Neuronal stem cell (in vitro differentiated cells): ENCODE measurements at regions not wholly inside any gene's neighbourhood (a gene's known extent, or its start where the extent isn't known, plus 50 kb on each side); places are given as distances from the start of the nearest gene placed in this dataset.

Source experiments
- DNase-seq: peaks from one replicate; pipeline ENCODE4 v3.0.0-alpha.2; 2013; ENCODE audit warnings: low spot score
- H2AFZ ChIP-seq: one replicate; pipeline ENCODE4 v1.6.1; 2013; ENCODE audit warnings: mild to moderate bottlenecking, low read length, inconsistent platforms
- H2AK5ac ChIP-seq: 2 replicates; pipeline ENCODE4 v1.6.1; 2013; ENCODE audit warnings: low read depth, mild to moderate bottlenecking, inconsistent platforms, low read length, moderate library complexity, mixed read lengths
- H2BK120ac ChIP-seq: 2 replicates; pipeline ENCODE4 v1.6.1; 2013; ENCODE audit warnings: low read depth, mild to moderate bottlenecking, inconsistent platforms, low read length, moderate library complexity, mixed read lengths
- H2BK12ac ChIP-seq: one replicate; pipeline ENCODE4 v1.6.1; 2013; ENCODE audit warnings: low read length, inconsistent platforms
- H2BK15ac ChIP-seq: 2 replicates; pipeline ENCODE4 v1.6.1; 2013; ENCODE audit warnings: mild to moderate bottlenecking, low read length, inconsistent platforms, mixed read lengths
- H2BK5ac ChIP-seq: one replicate; pipeline ENCODE4 v1.6.1; 2013; ENCODE audit warnings: inconsistent platforms, mild to moderate bottlenecking, low read length, moderate library complexity
- H3K14ac ChIP-seq: one replicate; pipeline ENCODE4 v1.6.1; 2013; ENCODE audit warnings: low read length, inconsistent platforms
- H3K18ac ChIP-seq: 2 replicates; pipeline ENCODE4 v1.6.1; 2013; ENCODE audit warnings: low read length, inconsistent platforms
- H3K23ac ChIP-seq: 2 replicates; pipeline ENCODE4 v1.6.1; 2013; ENCODE audit warnings: low read depth, mild to moderate bottlenecking, mixed read lengths, low read length, inconsistent platforms; ENCODE audit not compliant: poor library complexity
- H3K27ac ChIP-seq: replicated peaks from 3 replicates; pipeline ENCODE4 v1.5.1; 2013; ENCODE audit warnings: low read length, inconsistent platforms
- H3K27me3 ChIP-seq, 3 experiments: 2 replicates each; pipeline ENCODE4 v1.6.1; 2013; ENCODE audit warnings: low read length in 3 of 3, mild to moderate bottlenecking in 2 of 3, inconsistent platforms in 1 of 3, low read depth in 1 of 3, mixed read lengths in 1 of 3, moderate library complexity in 1 of 3; ENCODE audit not compliant: control insufficient read depth in 3 of 3, insufficient read depth in 3 of 3
- H3K36me3 ChIP-seq, 2 donors: replicated peaks in 1 of 2; 2 replicates each; pipeline ENCODE4 v1.6.1; 2013; ENCODE audit warnings: low read length in 2 of 2; ENCODE audit not compliant: control insufficient read depth in 2 of 2, insufficient read depth in 2 of 2
- H3K4ac ChIP-seq: 2 replicates; pipeline ENCODE4 v1.6.1; 2013; ENCODE audit warnings: inconsistent platforms, mild to moderate bottlenecking, low read length, moderate library complexity
- H3K4me1 ChIP-seq, 2 donors: 1 replicate in 1 of 2; 2 replicates in 1 of 2; pipeline ENCODE4 v1.6.1; 2013; ENCODE audit warnings: low read length in 2 of 2, low read depth in 1 of 2; ENCODE audit not compliant: control insufficient read depth in 2 of 2, insufficient read depth in 1 of 2
- H3K4me2 ChIP-seq: one replicate; pipeline ENCODE4 v1.6.1; 2013; ENCODE audit warnings: mild to moderate bottlenecking, low read length, inconsistent platforms; ENCODE audit not compliant: insufficient read depth, poor library complexity, severe bottlenecking
- H3K4me3 ChIP-seq, 2 donors: 2 replicates each; pipeline ENCODE4 v1.5.1; 2013; ENCODE audit warnings: low read length in 2 of 2, mild to moderate bottlenecking in 2 of 2, inconsistent platforms in 1 of 2, moderate library complexity in 1 of 2
- H3K79me1 ChIP-seq: one replicate; pipeline ENCODE4 v1.6.1; 2013; ENCODE audit warnings: low read depth, mild to moderate bottlenecking, inconsistent platforms, low read length, moderate library complexity
- H3K9ac ChIP-seq: one replicate; pipeline ENCODE4 v1.6.1; 2013; ENCODE audit warnings: mild to moderate bottlenecking, low read depth, low read length, inconsistent platforms; ENCODE audit not compliant: poor library complexity
- H3K9me3 ChIP-seq, 2 donors: replicated peaks in 1 of 2; 2 replicates each; pipeline versions ENCODE3 to v1.6.1; 2013; ENCODE audit warnings: low read length in 2 of 2, mild to moderate bottlenecking in 2 of 2, inconsistent platforms in 1 of 2, low read depth in 1 of 2, mixed read lengths in 1 of 2, moderate library complexity in 1 of 2; ENCODE audit not compliant: control insufficient read depth in 2 of 2, insufficient read depth in 1 of 2
- H4K8ac ChIP-seq: one replicate; pipeline ENCODE4 v1.6.1; 2013; ENCODE audit warnings: low read depth, mild to moderate bottlenecking, inconsistent platforms, low read length, moderate library complexity
- H4K91ac ChIP-seq: one replicate; pipeline ENCODE4 v1.6.1; 2013; ENCODE audit warnings: low read length, low read depth, mild to moderate bottlenecking, inconsistent platforms; ENCODE audit not compliant: poor library complexity
- WGBS, 2 donors: extraction: QIAGEN DNeasy Blood & Tissue Kit; methylation state at CpG; one replicate each; pipeline ENCODE4 v1.1.7; 2013; ENCODE audit warnings: missing lambda C conversion rate in 2 of 2, mixed read lengths in 1 of 2; ENCODE audit not compliant: insufficient read length in 2 of 2, insufficient replicate concordance in 1 of 2; ENCODE audit errors: extremely low coverage in 2 of 2; 5-methylcytosine and 5-hydroxymethylcytosine counted together

- H3K27me3 ChIP-seq: no peaks in the 10 kb centered on the region
- no peak overlapping the region for H2AK5ac ChIP-seq
- H2BK5ac ChIP-seq: no peak overlapping the region
- no peak overlapping the region for H2AFZ ChIP-seq
- no peak overlapping the region for H3K27ac ChIP-seq
- WGBS, 2 donors: no CpG with 5 or more reads among the region's 1 CpG
- H3K14ac ChIP-seq: no peak overlapping the region
- H2BK12ac ChIP-seq: no peak overlapping the region
- H3K23ac ChIP-seq: no peak overlapping the region
- H3K9me3 ChIP-seq: peaks cover 0 to 3% of the 10 kb centered on the region in 2 donors
- H4K91ac ChIP-seq: no peak overlapping the region
- H3K79me1 ChIP-seq: no peaks in the 10 kb centered on the region
- no peaks in the 10 kb centered on the region for H3K4me1 ChIP-seq
- no peak overlapping the region for H2BK15ac ChIP-seq
- no peak overlapping the region for H3K4me3 ChIP-seq
- no peaks in the 10 kb centered on the region for H3K36me3 ChIP-seq
- H3K4ac ChIP-seq: no peak overlapping the region
- no peak for DNase-seq
- H4K8ac ChIP-seq: no peak overlapping the region
- H2BK120ac ChIP-seq: no peak overlapping the region
- H3K4me2 ChIP-seq: no peak overlapping the region
- H3K9ac ChIP-seq: no peak overlapping the region
- H3K18ac ChIP-seq: no peak overlapping the region
Observed at GRCh38 chr9:31500422-31500821, 884.0 kb upstream of the ACO1 start.

GRCh38 chr9:31519011-31519410 is 865.4 kb upstream of the ACO1 start:
- Histone ChIP-seq H3K27ac (no peak overlapping the region), H3K23ac (no peak overlapping the region), H4K91ac (no peak overlapping the region), H3K14ac (no peak overlapping the region), H2BK15ac (no peak overlapping the region), H3K4me1 (no peaks in the 10 kb centered on the region), H2AFZ (no peak overlapping the region), H3K4me2 (peak overlapping the region; percentile 11), H3K79me1 (no peaks in the 10 kb centered on the region), H2BK12ac (no peak overlapping the region), H3K9me3 (no peaks in the 10 kb centered on the region), H4K8ac (no peak overlapping the region), H3K9ac (no peak overlapping the region), H3K18ac (no peak overlapping the region), H3K36me3 (no peaks in the 10 kb centered on the region), H2AK5ac (no peak overlapping the region), H3K4me3 (no peak overlapping the region), H3K4ac (no peak overlapping the region), H2BK120ac (no peak overlapping the region), H2BK5ac (no peak overlapping the region), H3K27me3 (no peaks in the 10 kb centered on the region)
- no peak for DNase-seq
- no CpG with 5 or more reads among the region's 6 CpGs for WGBS, 2 donors

GRCh38 chr9:31519424-31519823 is 865.0 kb upstream of the ACO1 start:
- no peak overlapping the region for H4K91ac ChIP-seq
- H3K27ac ChIP-seq: no peak overlapping the region
- H3K23ac ChIP-seq: no peak overlapping the region
- H2BK15ac ChIP-seq: no peak overlapping the region
- H3K9ac ChIP-seq: no peak overlapping the region
- no peak overlapping the region for H2BK12ac ChIP-seq
- no peak overlapping the region for H2BK120ac ChIP-seq
- no peak overlapping the region for H3K4me3 ChIP-seq
- H3K36me3 ChIP-seq: no peaks in the 10 kb centered on the region
- H3K4me2 ChIP-seq: no peak overlapping the region
- no peak overlapping the region for H2AK5ac ChIP-seq
- no peaks in the 10 kb centered on the region for H3K9me3 ChIP-seq
- no peak overlapping the region for H3K14ac ChIP-seq
- no peak overlapping the region for H2BK5ac ChIP-seq
- no peak overlapping the region for H3K18ac ChIP-seq
- H3K4me1 ChIP-seq: no peaks in the 10 kb centered on the region
- H3K4ac ChIP-seq: no peak overlapping the region
- no CpG with 5 or more reads among the region's 5 CpGs for WGBS, 2 donors
- no peaks in the 10 kb centered on the region for H3K79me1 ChIP-seq
- DNase-seq: no peak
- H4K8ac ChIP-seq: no peak overlapping the region
- no peak overlapping the region for H2AFZ ChIP-seq
- H3K27me3 ChIP-seq: no peaks in the 10 kb centered on the region

- DNase-seq: no peak
- no peak overlapping the region for H2BK12ac ChIP-seq
- H4K91ac ChIP-seq: no peak overlapping the region
- H3K27me3 ChIP-seq: no peaks in the 10 kb centered on the region
- H3K18ac ChIP-seq: no peak overlapping the region
- no peak overlapping the region for H3K23ac ChIP-seq
- no peak overlapping the region for H3K9ac ChIP-seq
- H3K9me3 ChIP-seq: no peaks in the 10 kb centered on the region
- no peak overlapping the region for H4K8ac ChIP-seq
- H3K4me1 ChIP-seq: no peaks in the 10 kb centered on the region
- H2AK5ac ChIP-seq: no peak overlapping the region
- H2BK120ac ChIP-seq: no peak overlapping the region
- no peak overlapping the region for H2BK15ac ChIP-seq
- no peak overlapping the region for H2AFZ ChIP-seq
- no peak overlapping the region for H3K4me3 ChIP-seq
- H3K4me2 ChIP-seq: no peak overlapping the region
- H3K4ac ChIP-seq: no peak overlapping the region
- H3K14ac ChIP-seq: no peak overlapping the region
- no peaks in the 10 kb centered on the region for H3K36me3 ChIP-seq
- H3K27ac ChIP-seq: no peak overlapping the region
- no CpG with 5 or more reads among the region's 2 CpGs for WGBS, 2 donors
- H3K79me1 ChIP-seq: no peaks in the 10 kb centered on the region
- H2BK5ac ChIP-seq: no peak overlapping the region
Observed at GRCh38 chr9:31519826-31520225, 864.6 kb upstream of the ACO1 start.
